ENCODE measurements at regions not wholly inside any gene's neighbourhood (a gene's known extent, or its start where the extent isn't known, plus 50 kb on each side); places are given as distances from the start of the nearest gene placed in this dataset.

DNA sequence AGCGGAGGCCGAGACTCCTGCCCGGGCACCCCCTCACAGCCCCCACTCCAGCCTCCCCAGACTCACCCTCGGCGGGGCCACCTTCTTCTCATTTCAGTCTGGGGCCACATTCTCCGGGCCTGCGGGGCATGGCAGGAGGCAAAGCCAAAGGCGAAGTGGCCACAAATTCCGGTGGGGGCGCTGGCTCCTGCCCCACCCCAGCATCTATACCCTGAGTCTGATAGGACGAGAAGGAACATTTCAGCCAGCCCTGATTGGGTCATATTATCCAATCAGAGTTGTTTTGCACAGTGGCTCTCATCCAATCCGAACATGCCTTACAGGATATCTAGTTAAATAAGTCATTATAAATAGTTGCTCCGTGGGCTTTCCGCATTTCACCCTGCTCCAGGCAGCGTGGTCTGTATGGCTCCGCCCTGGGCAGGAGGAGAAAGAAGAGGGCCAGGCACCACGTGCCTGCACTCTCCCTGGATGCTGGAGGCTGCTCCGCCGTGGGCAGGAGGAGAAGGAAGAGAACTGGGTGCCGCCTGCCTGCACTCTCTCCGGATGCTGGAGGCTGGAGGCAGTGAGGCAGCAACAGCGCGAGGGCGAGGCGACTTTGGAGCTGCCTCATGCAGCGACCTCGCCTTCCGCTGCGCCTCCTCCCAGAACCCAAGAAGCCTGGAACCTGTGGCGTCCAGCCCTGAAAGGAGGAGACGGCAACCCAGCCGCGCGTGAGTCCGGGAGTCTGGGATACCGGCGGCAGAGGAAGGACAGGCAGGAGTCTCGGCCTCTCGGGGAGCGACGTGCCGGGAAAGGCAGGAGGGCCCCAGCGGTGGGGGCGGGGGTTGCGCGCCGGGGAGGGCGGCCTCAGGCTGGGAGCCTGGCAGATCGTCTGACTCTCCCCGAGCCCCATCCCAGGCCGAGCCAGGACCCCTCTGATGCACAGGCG is 162.9 kb downstream of the ZNF33B start:
- no peak for TF ChIP-seq CTCF (conservative IDR thresholded peaks at IDR 0.05; ENCODE audit: low read depth)
- peak; percentile 8 for DNase-seq (ENCODE audit: low spot score)
- H3K27ac ChIP-seq, result no peak overlapping the region
- ChIA-PET CTCF (no interaction called here), POLR2A (ENCODE audit: low non-redundant PET) (no interaction called here)

GRCh38 chr10:42454313-42454712 is 184.1 kb downstream of the ZNF33B start:
- TF ChIP-seq CTCF (conservative IDR thresholded peaks at IDR 0.05; ENCODE audit: low read depth), result no peak
- no peak for DNase-seq (ENCODE audit: low spot score)
- CTCF ChIA-PET, result no interaction called here
- H3K27ac ChIP-seq, result no peak overlapping the region
- POLR2A ChIA-PET (ENCODE audit: low non-redundant PET), result no interaction called here

DNA sequence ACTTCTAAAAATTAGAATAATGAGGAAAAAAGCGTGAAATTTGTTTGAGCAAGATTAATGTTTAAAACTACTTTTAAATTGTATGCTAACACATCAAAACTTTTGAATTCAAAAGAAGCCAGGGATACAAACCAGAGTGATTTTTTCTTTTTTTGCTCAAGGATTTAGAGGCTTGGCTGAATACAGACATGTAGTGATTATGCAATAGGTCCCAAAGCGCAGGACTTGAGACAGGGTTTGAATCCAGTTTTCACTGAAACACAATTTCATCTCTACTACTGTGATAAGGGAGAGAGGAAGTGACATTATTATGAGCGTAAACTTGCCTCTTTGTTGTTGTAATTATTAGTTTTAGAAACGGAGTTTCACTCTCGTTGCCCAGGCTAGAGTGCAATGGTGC is 207.3 kb downstream of the ZNF33B start:
- H3K27ac ChIP-seq, result no peak overlapping the region
- POLR2A ChIA-PET (ENCODE audit: low non-redundant PET), result no interaction called here
- CTCF ChIA-PET, result no interaction called here
- no peak for TF ChIP-seq CTCF (conservative IDR thresholded peaks at IDR 0.05; ENCODE audit: low read depth)
- DNase-seq (ENCODE audit: low spot score), result no peak

- POLR2A ChIA-PET (ENCODE audit: low non-redundant PET), result no interaction called here
- peak; percentile 47 for TF ChIP-seq CTCF (conservative IDR thresholded peaks at IDR 0.05; ENCODE audit: low read depth)
- CTCF ChIA-PET, result interaction anchor here (0.6 kb wide), 1 partner anchor 15 kb away, joined by 4 read pairs; no protein-coding TSS in a partner anchor
- H3K27ac ChIP-seq, result no peak overlapping the region
- DNase-seq (ENCODE audit: low spot score), result peak; percentile 1
Observed at GRCh38 chr10:42428534-42428933, 209.8 kb downstream of the ZNF33B start.

- DNase-seq (ENCODE audit: low spot score), result no peak
- ChIA-PET CTCF (no interaction called here), POLR2A (ENCODE audit: low non-redundant PET) (no interaction called here)
- TF ChIP-seq CTCF (conservative IDR thresholded peaks at IDR 0.05; ENCODE audit: low read depth), result no peak
- no peak overlapping the region for H3K27ac ChIP-seq
Observed at GRCh38 chr10:42422911-42423310, 215.5 kb downstream of the ZNF33B start.

DNA sequence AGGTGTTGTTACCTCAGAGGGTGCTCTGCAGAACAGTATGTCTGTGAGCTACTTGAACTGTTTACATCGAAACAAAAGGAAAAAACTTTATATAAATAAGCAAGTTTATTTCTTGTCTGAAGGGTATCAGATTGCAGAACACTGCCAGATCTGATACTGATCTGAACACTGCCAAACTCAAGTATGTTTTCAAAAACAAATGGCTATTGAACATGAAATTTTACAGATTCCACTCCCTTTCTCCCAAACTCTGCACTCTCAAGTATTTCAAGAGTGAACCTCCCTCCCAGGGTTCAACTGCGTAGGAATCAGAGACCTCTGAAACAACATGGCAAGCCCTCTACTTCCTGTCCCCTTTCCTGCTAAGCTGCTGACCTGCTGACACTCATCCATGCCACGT is 216.6 kb downstream of the ZNF33B start:
- no peak overlapping the region for H3K27ac ChIP-seq
- ChIA-PET POLR2A (ENCODE audit: low non-redundant PET) (no interaction called here), CTCF (no interaction called here)
- no peak for DNase-seq (ENCODE audit: low spot score)
- TF ChIP-seq CTCF (conservative IDR thresholded peaks at IDR 0.05; ENCODE audit: low read depth), result no peak
